ENCODE measurements at regions not wholly inside any gene's neighbourhood (a gene's known extent, or its start where the extent isn't known, plus 50 kb on each side); places are given as distances from the start of the nearest gene placed in this dataset.

GRCh38 chr1:91124989-91125417 is 103.2 kb upstream of the ZNF644 start (continued):
- no peak for TF ChIP-seq RAD21 (IDR thresholded peaks at IDR 0.05; ENCODE audit: low read depth)
- TF ChIP-seq MAX (IDR thresholded peaks at IDR 0.05): no peak

GRCh38 chr1:91124290-91124985 is 102.6 kb upstream of the ZNF644 start:
- Histone ChIP-seq H3K79me2 (ENCODE audit: insufficient read depth, low read length) (no peaks in the 10 kb centered on the region), H3K4me3 (replicated peaks in 1 of 2; ENCODE audit: low read depth in 1 of 2, low read length in 2 of 2) (no peak overlapping the region), H3K27ac (ENCODE audit: low read depth, low read length) (no peak overlapping the region), H3K9me2 (ENCODE audit: insufficient read depth) (no peaks in the 10 kb centered on the region), H3K4me2 (ENCODE audit: low read length) (no peak overlapping the region), H3K27me3 (ENCODE audit: insufficient read depth, low read length) (0 out of 2 replicates have a peak, but pooled peaks cover under 1% of the 10 kb centered on the region), H4K20me1 (ENCODE audit: insufficient read depth) (no peaks in the 10 kb centered on the region), H3K9me3 (ENCODE audit: control insufficient read depth in 1 of 2, insufficient read depth in 1 of 2, low read depth in 1 of 2, low read length in 2 of 2) (no peaks in the 10 kb centered on the region), H2AFZ (ENCODE audit: low read depth, low read length, poor library complexity, severe bottlenecking) (no peak overlapping the region), H3K9ac (ENCODE audit: low read length) (no peak overlapping the region), H3K4me1 (ENCODE audit: control insufficient read depth in 1 of 2, insufficient read depth in 2 of 2, low read length in 2 of 2) (no peaks in the 10 kb centered on the region), H3K36me3 (ENCODE audit: control insufficient read depth in 1 of 2, insufficient read depth in 2 of 2, low read length in 2 of 2) (no peaks in the 10 kb centered on the region)
- ATAC-seq: no peak
- ChIA-PET POLR2A (no interaction called here), RAD21 (ENCODE audit: low non-redundant PET in 1 of 2, low total read pairs in 2 of 2, uncharacterized antibody in 2 of 2, unreplicated experiment in 2 of 2) (no interaction called here), CTCF (no interaction called here)
- no peak for DNase-seq (ENCODE audit: low read depth, low spot score)
- TF ChIP-seq ZNF274 (IDR thresholded peaks at IDR 0.05; ENCODE audit: low read depth, low read length): no peak
- no peak for TF ChIP-seq SP1 (IDR thresholded peaks at IDR 0.05; ENCODE audit: low read depth)
- TF ChIP-seq ATF3 (IDR thresholded peaks at IDR 0.05): no peak
- TF ChIP-seq ELF1 (IDR thresholded peaks at IDR 0.05; ENCODE audit: borderline replicate concordance, low read depth): no peak
- TF ChIP-seq EZH2 (IDR thresholded peaks at IDR 0.05): no peak
- no TSS peak for BruUV-seq (replicated peaks)
- intact Hi-C loops (cut with micrococcal nuclease): no loop called here

- RAD21 ChIA-PET (ENCODE audit: low non-redundant PET in 1 of 2, low total read pairs in 2 of 2, uncharacterized antibody in 2 of 2, unreplicated experiment in 2 of 2): no interaction called here
- DNase-seq (ENCODE audit: low read depth, low spot score) (no peak), ATAC-seq (no peak)
- Histone ChIP-seq H3K79me2 (ENCODE audit: insufficient read depth, low read length) (no peaks in the 10 kb centered on the region), H3K4me2 (ENCODE audit: low read length) (no peak overlapping the region), H3K4me1 (ENCODE audit: control insufficient read depth in 1 of 2, insufficient read depth in 2 of 2, low read length in 2 of 2) (no peaks in the 10 kb centered on the region), H3K27me3 (ENCODE audit: insufficient read depth, low read length) (no peaks in the 10 kb centered on the region), H3K27ac (ENCODE audit: low read depth, low read length) (no peak overlapping the region), H4K20me1 (ENCODE audit: insufficient read depth) (no peaks in the 10 kb centered on the region), H3K4me3 (replicated peaks in 1 of 2; ENCODE audit: low read depth in 1 of 2, low read length in 2 of 2) (no peak overlapping the region), H3K9ac (ENCODE audit: low read length) (no peak overlapping the region), H3K9me3 (ENCODE audit: control insufficient read depth in 1 of 2, insufficient read depth in 1 of 2, low read depth in 1 of 2, low read length in 2 of 2) (no peaks in the 10 kb centered on the region), H2AFZ (ENCODE audit: low read depth, low read length, poor library complexity, severe bottlenecking) (no peak overlapping the region), H3K36me3 (ENCODE audit: control insufficient read depth in 1 of 2, insufficient read depth in 2 of 2, low read length in 2 of 2) (no peaks in the 10 kb centered on the region), H3K9me2 (ENCODE audit: insufficient read depth) (no peaks in the 10 kb centered on the region)
- intact Hi-C loops (cut with micrococcal nuclease): no loop called here
- CTCF ChIA-PET: no interaction called here
- no TSS peak for BruUV-seq (replicated peaks)
- POLR2A ChIA-PET: no interaction called here
- no peak for TF ChIP-seq ZBTB33 (IDR thresholded peaks at IDR 0.05; ENCODE audit: extremely low read depth, insufficient replicate concordance, low read length)
- TF ChIP-seq POLR2AphosphoS5 (IDR thresholded peaks at IDR 0.05; ENCODE audit: low read depth, low read length): no peak
- TF ChIP-seq EZH2phosphoT487 (IDR thresholded peaks at IDR 0.05; ENCODE audit: borderline replicate concordance): no peak
- no peak for TF ChIP-seq ELF1 (IDR thresholded peaks at IDR 0.05; ENCODE audit: borderline replicate concordance, low read depth)
- TF ChIP-seq CEBPB (IDR thresholded peaks at IDR 0.05; ENCODE audit: low read depth): no peak
- TF ChIP-seq ZFX (IDR thresholded peaks at IDR 0.05): no peak
- no peak for TF ChIP-seq YY1 (IDR thresholded peaks at IDR 0.05; ENCODE audit: extremely low read depth, insufficient replicate concordance, low read depth, low read length)
- no peak for TF ChIP-seq SP1 (IDR thresholded peaks at IDR 0.05; ENCODE audit: low read depth)
- no peak for TF ChIP-seq TCF7L2 (IDR thresholded peaks at IDR 0.05; ENCODE audit: borderline replicate concordance, extremely low read depth, insufficient read depth, insufficient read length)
- TF ChIP-seq SRF (IDR thresholded peaks at IDR 0.05; ENCODE audit: low read depth): no peak
- TF ChIP-seq FOSL1 (IDR thresholded peaks at IDR 0.05; ENCODE audit: low read depth): no peak
- no peak for TF ChIP-seq ATF3 (IDR thresholded peaks at IDR 0.05)
- TF ChIP-seq JUND (IDR thresholded peaks at IDR 0.05): no peak
- TF ChIP-seq SIN3A (IDR thresholded peaks at IDR 0.05; ENCODE audit: low read depth): no peak
Observed at GRCh38 chr1:91123773-91124172, 101.9 kb upstream of the ZNF644 start.
